ENCODE measurements at regions not wholly inside any gene's neighbourhood (a gene's known extent, or its start where the extent isn't known, plus 50 kb on each side); places are given as distances from the start of the nearest gene placed in this dataset.
"Not testable (repeated sequence)": the region's sequence is repeated elsewhere in the genome, so short reads cannot be mapped to it uniquely, and the experiment has no call there.

DNA sequence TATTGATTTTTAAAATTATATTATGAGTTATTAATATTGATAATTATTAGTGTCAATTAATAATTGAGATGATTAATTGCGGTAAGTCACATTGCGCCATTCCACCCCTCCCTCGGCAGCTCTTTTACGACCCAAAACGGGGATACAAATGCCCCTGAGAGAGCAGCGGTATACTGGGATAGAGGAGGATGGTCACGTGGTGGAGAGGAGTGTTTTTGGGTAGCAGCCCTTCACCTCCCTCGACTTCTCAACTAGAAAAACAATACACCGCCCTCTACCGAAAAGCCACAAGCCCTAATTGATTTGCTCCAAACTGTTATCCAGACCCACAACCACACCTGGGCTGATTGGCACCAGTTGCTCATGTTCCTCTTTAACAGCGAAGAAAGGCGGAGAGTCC lies 71.0 kb downstream of the DAPL1 start:
- CTCF ChIA-PET, FAIRE-seq: not testable (repeated sequence)

GRCh38 chr2:158867531-158868191 lies 72.5 kb downstream of the DAPL1 start:
- H3K9me3 ChIP-seq (replicated peaks; ENCODE audit: control insufficient read depth, insufficient read depth, low read length); DNase-seq (ENCODE audit: low read depth, low spot score); FAIRE-seq; H3K27me3 ChIP-seq (ENCODE audit: control insufficient read depth in 2 of 2, insufficient read depth in 2 of 2, low read length in 2 of 2); intact Hi-C loops (cut with micrococcal nuclease); CTCF ChIA-PET; H3K9ac ChIP-seq (replicated peaks; ENCODE audit: extremely low read depth, insufficient read depth, low read length); H3K79me2 ChIP-seq (ENCODE audit: control insufficient read depth, insufficient read depth, low read length); BruUV-seq (replicated peaks); H3K4me3 ChIP-seq (replicated peaks in 1 of 3; ENCODE audit: insufficient read depth in 1 of 3, low read depth in 1 of 3, low read length in 3 of 3); H3K27ac ChIP-seq (ENCODE audit: insufficient read depth, low read depth, low read length); H3K4me1 ChIP-seq (ENCODE audit: control insufficient read depth, extremely low read depth, insufficient read depth, low read length); dilution Hi-C loops (cut with MboI; ENCODE audit: extremely low pct_ligation_motif_present, low sequenced_read_pairs); H2AFZ ChIP-seq (ENCODE audit: low read depth, low read length); H3K4me2 ChIP-seq (ENCODE audit: insufficient read depth, low read length); H3K36me3 ChIP-seq (ENCODE audit: control insufficient read depth in 2 of 2, extremely low read depth in 1 of 2, insufficient read depth in 2 of 2, low read length in 2 of 2); H4K20me1 ChIP-seq (replicated peaks; ENCODE audit: control insufficient read depth, extremely low read depth, insufficient read depth, low read length); H3K9me1 ChIP-seq (replicated peaks; ENCODE audit: control insufficient read depth, extremely low read depth, insufficient read depth, low read length); POLR2A ChIA-PET: not testable (repeated sequence)

More for the DNA sequence above, 71.0 kb downstream of the DAPL1 start:
- H3K27ac ChIP-seq (ENCODE audit: insufficient read depth, low read depth, low read length); H3K79me2 ChIP-seq (ENCODE audit: control insufficient read depth, insufficient read depth, low read length); H3K9me1 ChIP-seq (replicated peaks; ENCODE audit: control insufficient read depth, extremely low read depth, insufficient read depth, low read length); DNase-seq (ENCODE audit: low read depth, low spot score); H3K9me3 ChIP-seq (replicated peaks; ENCODE audit: control insufficient read depth, insufficient read depth, low read length); BruUV-seq (replicated peaks); dilution Hi-C loops (cut with MboI; ENCODE audit: extremely low pct_ligation_motif_present, low sequenced_read_pairs); H2AFZ ChIP-seq (ENCODE audit: low read depth, low read length); H4K20me1 ChIP-seq (replicated peaks; ENCODE audit: control insufficient read depth, extremely low read depth, insufficient read depth, low read length); H3K9ac ChIP-seq (replicated peaks; ENCODE audit: extremely low read depth, insufficient read depth, low read length); POLR2A ChIA-PET; H3K4me3 ChIP-seq (replicated peaks in 1 of 3; ENCODE audit: insufficient read depth in 1 of 3, low read depth in 1 of 3, low read length in 3 of 3); H3K4me1 ChIP-seq (ENCODE audit: control insufficient read depth, extremely low read depth, insufficient read depth, low read length); intact Hi-C loops (cut with micrococcal nuclease); H3K27me3 ChIP-seq (ENCODE audit: control insufficient read depth in 2 of 2, insufficient read depth in 2 of 2, low read length in 2 of 2); H3K4me2 ChIP-seq (ENCODE audit: insufficient read depth, low read length); H3K36me3 ChIP-seq (ENCODE audit: control insufficient read depth in 2 of 2, extremely low read depth in 1 of 2, insufficient read depth in 2 of 2, low read length in 2 of 2): not testable (repeated sequence)

- H3K79me2 ChIP-seq (ENCODE audit: control insufficient read depth, insufficient read depth, low read length); H4K20me1 ChIP-seq (replicated peaks; ENCODE audit: control insufficient read depth, extremely low read depth, insufficient read depth, low read length); H3K4me1 ChIP-seq (ENCODE audit: control insufficient read depth, extremely low read depth, insufficient read depth, low read length); H3K9ac ChIP-seq (replicated peaks; ENCODE audit: extremely low read depth, insufficient read depth, low read length); H3K9me3 ChIP-seq (replicated peaks; ENCODE audit: control insufficient read depth, insufficient read depth, low read length); H3K4me2 ChIP-seq (ENCODE audit: insufficient read depth, low read length); H3K27ac ChIP-seq (ENCODE audit: insufficient read depth, low read depth, low read length); BruUV-seq (replicated peaks); H3K36me3 ChIP-seq (ENCODE audit: control insufficient read depth in 2 of 2, extremely low read depth in 1 of 2, insufficient read depth in 2 of 2, low read length in 2 of 2); CTCF ChIA-PET; FAIRE-seq; H3K4me3 ChIP-seq (replicated peaks in 1 of 3; ENCODE audit: insufficient read depth in 1 of 3, low read depth in 1 of 3, low read length in 3 of 3); DNase-seq (ENCODE audit: low read depth, low spot score); H2AFZ ChIP-seq (ENCODE audit: low read depth, low read length); intact Hi-C loops (cut with micrococcal nuclease); H3K9me1 ChIP-seq (replicated peaks; ENCODE audit: control insufficient read depth, extremely low read depth, insufficient read depth, low read length); dilution Hi-C loops (cut with MboI; ENCODE audit: extremely low pct_ligation_motif_present, low sequenced_read_pairs); POLR2A ChIA-PET; H3K27me3 ChIP-seq (ENCODE audit: control insufficient read depth in 2 of 2, insufficient read depth in 2 of 2, low read length in 2 of 2): not testable (repeated sequence)
These were observed 73.3 kb downstream of the DAPL1 start for GRCh38 chr2:158868386-158868785.

- H3K4me3 ChIP-seq (replicated peaks in 1 of 3; ENCODE audit: insufficient read depth in 1 of 3, low read depth in 1 of 3, low read length in 3 of 3); FAIRE-seq; BruUV-seq (replicated peaks); H3K27ac ChIP-seq (ENCODE audit: insufficient read depth, low read depth, low read length); H3K27me3 ChIP-seq (ENCODE audit: control insufficient read depth in 2 of 2, insufficient read depth in 2 of 2, low read length in 2 of 2); H3K4me2 ChIP-seq (ENCODE audit: insufficient read depth, low read length); H3K36me3 ChIP-seq (ENCODE audit: control insufficient read depth in 2 of 2, extremely low read depth in 1 of 2, insufficient read depth in 2 of 2, low read length in 2 of 2); CTCF ChIA-PET; intact Hi-C loops (cut with micrococcal nuclease); H3K79me2 ChIP-seq (ENCODE audit: control insufficient read depth, insufficient read depth, low read length); H2AFZ ChIP-seq (ENCODE audit: low read depth, low read length); H3K4me1 ChIP-seq (ENCODE audit: control insufficient read depth, extremely low read depth, insufficient read depth, low read length); dilution Hi-C loops (cut with MboI; ENCODE audit: extremely low pct_ligation_motif_present, low sequenced_read_pairs); DNase-seq (ENCODE audit: low read depth, low spot score); H4K20me1 ChIP-seq (replicated peaks; ENCODE audit: control insufficient read depth, extremely low read depth, insufficient read depth, low read length); POLR2A ChIA-PET; H3K9ac ChIP-seq (replicated peaks; ENCODE audit: extremely low read depth, insufficient read depth, low read length); H3K9me3 ChIP-seq (replicated peaks; ENCODE audit: control insufficient read depth, insufficient read depth, low read length); H3K9me1 ChIP-seq (replicated peaks; ENCODE audit: control insufficient read depth, extremely low read depth, insufficient read depth, low read length): not testable (repeated sequence)
These were observed 74.0 kb downstream of the DAPL1 start for GRCh38 chr2:158869122-158869521.

All from endothelial cell of umbilical vein (primary cell).